ENCODE measurements at regions not wholly inside any gene's neighbourhood (a gene's known extent, or its start where the extent isn't known, plus 50 kb on each side); places are given as distances from the start of the nearest gene placed in this dataset.

- Histone ChIP-seq H3K9me3 (ENCODE audit: low read length) (no peaks in the 10 kb centered on the region), H3K4me3 (ENCODE audit: low read length) (no peak overlapping the region), H3K36me3 (ENCODE audit: insufficient read depth, low read length) (no peaks in the 10 kb centered on the region), H3K27me3 (ENCODE audit: insufficient read depth, low read depth, low read length) (no peaks in the 10 kb centered on the region), H3K79me2 (replicated peaks; ENCODE audit: insufficient read depth, low read length) (no peaks in the 10 kb centered on the region), H4K20me1 (ENCODE audit: insufficient read depth) (no peaks in the 10 kb centered on the region), H3K27ac (ENCODE audit: low read length) (no peak overlapping the region), H3F3A (ENCODE audit: insufficient read depth, low read length, poor library complexity, severe bottlenecking) (no peaks in the 10 kb centered on the region), H3K9ac (ENCODE audit: low read length) (no peak overlapping the region), H2AFZ (ENCODE audit: low read depth, low read length) (no peak overlapping the region), H3K9me2 (ENCODE audit: insufficient read depth, low read length) (no peaks in the 10 kb centered on the region), H3K4me2 (ENCODE audit: low read length) (no peak overlapping the region)
- TF ChIP-seq MXI1 (conservative IDR thresholded peaks at IDR 0.05; ENCODE audit: poor library complexity, severe bottlenecking): no peak
Observed at GRCh38 chr3:59551834-59552233, 502.0 kb upstream of the CFAP20DC start.

- no peaks in the 10 kb centered on the region for H3K36me3 ChIP-seq (ENCODE audit: insufficient read depth, low read length)
- no peaks in the 10 kb centered on the region for H3F3A ChIP-seq (ENCODE audit: insufficient read depth, low read length, poor library complexity, severe bottlenecking)
- H3K9ac ChIP-seq (ENCODE audit: low read length): no peak overlapping the region
- no peak for TF ChIP-seq MXI1 (conservative IDR thresholded peaks at IDR 0.05; ENCODE audit: poor library complexity, severe bottlenecking)
- TF ChIP-seq POLR2AphosphoS5 (IDR thresholded peaks at IDR 0.05): no peak
- no peak for TF ChIP-seq CTCF (IDR thresholded peaks at IDR 0.05; ENCODE audit: poor library complexity, severe bottlenecking)
- TF ChIP-seq EP300 (conservative IDR thresholded peaks at IDR 0.05; ENCODE audit: poor library complexity, severe bottlenecking): no peak
- TF ChIP-seq TAF1 (IDR thresholded peaks at IDR 0.05; ENCODE audit: low read depth): no peak
- no peak for TF ChIP-seq RAD21 (conservative IDR thresholded peaks at IDR 0.05)
- no peak for TF ChIP-seq SMC3 (conservative IDR thresholded peaks at IDR 0.05; ENCODE audit: poor library complexity)
- no peak for TF ChIP-seq EZH2 (IDR thresholded peaks at IDR 0.05; ENCODE audit: borderline replicate concordance, insufficient read depth, low read length, poor library complexity, severe bottlenecking)
- TF ChIP-seq REST (IDR thresholded peaks at IDR 0.05; ENCODE audit: borderline replicate concordance): no peak
- no peaks in the 10 kb centered on the region for H3K9me3 ChIP-seq (ENCODE audit: low read length)
- H3K9me2 ChIP-seq (ENCODE audit: insufficient read depth, low read length): no peaks in the 10 kb centered on the region
- no peak overlapping the region for H3K4me2 ChIP-seq (ENCODE audit: low read length)
- H3K27ac ChIP-seq (ENCODE audit: low read length): no peak overlapping the region
- no peak overlapping the region for H3K4me3 ChIP-seq (ENCODE audit: low read length)
- no peaks in the 10 kb centered on the region for H3K79me2 ChIP-seq (replicated peaks; ENCODE audit: insufficient read depth, low read length)
- no peaks in the 10 kb centered on the region for H3K27me3 ChIP-seq (ENCODE audit: insufficient read depth, low read depth, low read length)
- no peaks in the 10 kb centered on the region for H4K20me1 ChIP-seq (ENCODE audit: insufficient read depth)
- H2AFZ ChIP-seq (ENCODE audit: low read depth, low read length): no peak overlapping the region
Observed at GRCh38 chr3:59549962-59550361, 500.1 kb upstream of the CFAP20DC start.

GRCh38 chr3:59547874-59548273 is 498.0 kb upstream of the CFAP20DC start:
- no peaks in the 10 kb centered on the region for H3K36me3 ChIP-seq (ENCODE audit: insufficient read depth, low read length)
- no peaks in the 10 kb centered on the region for H4K20me1 ChIP-seq (ENCODE audit: insufficient read depth)
- H3K79me2 ChIP-seq (replicated peaks; ENCODE audit: insufficient read depth, low read length): no peaks in the 10 kb centered on the region
- H3K4me2 ChIP-seq (ENCODE audit: low read length): no peak overlapping the region
- H3F3A ChIP-seq (ENCODE audit: insufficient read depth, low read length, poor library complexity, severe bottlenecking): no peaks in the 10 kb centered on the region
- no peaks in the 10 kb centered on the region for H3K27me3 ChIP-seq (ENCODE audit: insufficient read depth, low read depth, low read length)
- no peaks in the 10 kb centered on the region for H3K9me3 ChIP-seq (ENCODE audit: low read length)
- H3K9ac ChIP-seq (ENCODE audit: low read length): no peak overlapping the region
- no peak overlapping the region for H3K4me3 ChIP-seq (ENCODE audit: low read length)
- no peaks in the 10 kb centered on the region for H3K9me2 ChIP-seq (ENCODE audit: insufficient read depth, low read length)
- no peak overlapping the region for H3K27ac ChIP-seq (ENCODE audit: low read length)
- no peak overlapping the region for H2AFZ ChIP-seq (ENCODE audit: low read depth, low read length)
- no peak for TF ChIP-seq MXI1 (conservative IDR thresholded peaks at IDR 0.05; ENCODE audit: poor library complexity, severe bottlenecking)
- no peak for TF ChIP-seq EP300 (conservative IDR thresholded peaks at IDR 0.05; ENCODE audit: poor library complexity, severe bottlenecking)
- TF ChIP-seq POLR2AphosphoS5 (IDR thresholded peaks at IDR 0.05): no peak
- TF ChIP-seq REST (IDR thresholded peaks at IDR 0.05; ENCODE audit: borderline replicate concordance): no peak
- TF ChIP-seq CTCF (IDR thresholded peaks at IDR 0.05; ENCODE audit: poor library complexity, severe bottlenecking): no peak
- no peak for TF ChIP-seq EZH2 (IDR thresholded peaks at IDR 0.05; ENCODE audit: borderline replicate concordance, insufficient read depth, low read length, poor library complexity, severe bottlenecking)
- TF ChIP-seq RAD21 (conservative IDR thresholded peaks at IDR 0.05): no peak

All from neural cell (in vitro differentiated cells).